ELF-1 (cell line): ENCODE measurements at regions not wholly inside any gene's neighbourhood (a gene's known extent, or its start where the extent isn't known, plus 50 kb on each side); places are given as distances from the start of the nearest gene placed in this dataset.
A peak's percentile ranks its signal among the peaks of the same experiment; 100 is the strongest.
"Not testable (repeated sequence)": the region's sequence is repeated elsewhere in the genome, so short reads cannot be mapped to it uniquely, and the experiment has no call there.

Experiments used
- DNase-seq: peaks from one replicate; pipeline ENCODE4 v3.0.0-alpha.2; 2016; ENCODE audit warnings: low read depth, low spot score

DNA sequence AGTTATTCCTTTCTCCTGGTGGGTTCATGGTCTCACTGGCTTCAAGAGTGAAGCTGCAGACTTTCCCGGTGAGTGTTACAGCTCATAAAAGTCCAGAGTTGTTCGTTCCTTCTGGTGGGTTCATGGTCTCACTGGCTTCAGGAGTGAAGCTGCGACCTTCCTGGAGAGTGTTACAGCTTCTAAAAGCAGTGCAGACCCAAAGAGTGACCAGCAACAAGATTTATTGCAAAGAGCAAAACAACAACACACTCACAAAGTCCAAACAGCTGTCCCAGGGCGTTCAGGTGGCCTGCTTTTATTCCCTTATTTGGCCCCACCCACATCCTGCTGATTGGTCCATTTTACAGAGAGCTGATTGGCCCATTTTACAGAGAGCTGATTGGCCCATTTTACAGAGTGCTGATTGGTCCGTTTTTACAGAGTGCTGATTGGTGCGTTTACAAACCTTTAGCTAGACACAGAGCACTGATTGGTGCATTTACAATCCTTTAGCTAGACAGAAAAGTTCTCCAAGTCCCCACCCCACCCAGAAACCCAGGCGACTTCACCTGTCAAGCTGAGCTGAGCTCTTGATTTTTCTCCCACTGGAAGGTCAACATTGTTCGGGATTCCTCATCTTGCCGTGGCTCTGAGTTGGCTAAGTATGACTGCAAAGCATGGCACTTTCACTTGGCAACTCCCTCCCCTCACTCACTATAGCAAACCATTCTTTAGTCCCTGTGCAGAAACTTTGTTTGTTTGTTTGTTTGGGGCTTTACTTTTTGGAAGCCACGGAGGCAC, 87.3 kb upstream of the EEPD1 start:
- DNase-seq = not testable (repeated sequence)

DNA sequence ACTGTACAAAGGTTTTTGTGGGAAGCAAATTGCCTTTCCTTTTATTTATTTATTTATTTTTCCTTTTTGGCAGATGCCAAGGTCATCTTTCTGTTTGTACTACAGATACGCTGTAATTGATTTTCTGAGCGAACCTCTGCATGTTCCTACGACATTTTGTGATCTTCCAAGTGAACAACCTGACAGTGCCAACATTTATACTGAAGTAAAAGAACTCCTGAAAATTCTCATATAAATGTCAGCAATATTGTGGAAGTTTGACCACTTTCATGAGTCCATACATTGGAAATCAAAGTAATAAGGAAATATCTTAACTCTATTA, 86.8 kb upstream of the EEPD1 start:
- DNase-seq = no peak

DNA sequence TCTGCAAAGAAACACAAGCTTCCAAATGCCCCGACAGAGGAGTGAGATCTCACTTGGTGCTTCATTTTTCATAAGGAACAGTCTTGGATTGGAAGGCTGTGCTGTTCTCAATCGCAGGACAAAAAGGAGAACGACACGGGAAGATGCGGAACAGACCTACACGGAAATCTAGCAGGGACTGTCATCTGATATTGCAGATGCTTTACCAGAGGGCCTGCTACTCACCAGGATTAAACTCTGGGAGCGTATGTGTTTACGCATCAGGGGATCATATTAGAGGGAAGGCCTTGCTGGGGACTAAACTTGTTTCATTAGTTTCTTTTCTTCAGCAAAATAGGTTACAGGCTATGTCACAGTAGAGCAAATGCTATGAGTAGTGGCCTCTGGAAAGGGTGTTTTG, 82.8 kb upstream of the EEPD1 start:
- no peak for DNase-seq

DNA sequence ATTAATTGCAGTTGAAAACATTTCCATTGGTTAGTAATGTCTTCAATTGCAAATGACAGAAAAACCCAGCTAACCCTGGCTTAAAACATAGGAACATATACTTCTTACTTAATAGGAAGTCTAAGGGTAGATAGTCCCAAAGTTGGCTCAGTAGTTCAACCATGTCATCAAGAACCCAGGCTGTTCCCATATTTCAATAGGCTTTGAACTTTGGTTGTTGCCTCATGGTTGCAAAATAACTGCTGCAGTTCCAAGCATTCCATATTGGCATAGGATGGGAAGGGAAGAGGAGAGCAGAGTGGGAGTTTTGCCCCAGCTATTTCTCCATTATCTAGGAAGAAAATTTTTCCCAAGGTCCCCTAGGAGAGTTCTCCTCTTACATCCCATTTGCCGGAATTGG, 81.4 kb upstream of the EEPD1 start:
- no peak for DNase-seq

DNA sequence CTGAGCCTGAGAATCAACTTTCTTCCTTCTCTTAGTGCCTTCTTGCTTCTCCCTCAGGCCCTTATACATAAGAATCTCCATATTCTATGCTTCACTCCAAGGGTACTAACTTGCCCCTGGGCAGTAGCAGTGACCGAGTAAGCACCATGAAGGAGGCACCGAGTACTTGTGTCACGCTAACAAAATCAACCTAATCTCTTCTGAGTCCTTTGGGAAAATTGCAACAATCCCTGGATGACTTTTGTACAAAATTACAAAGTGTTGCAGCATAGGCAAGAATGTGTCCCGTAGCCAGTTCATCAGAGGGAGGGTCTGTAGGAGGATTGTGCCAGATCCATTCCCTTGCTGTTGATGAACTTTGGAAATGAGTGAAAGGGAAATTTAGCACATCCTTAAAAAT, 80.4 kb upstream of the EEPD1 start:
- no peak for DNase-seq

DNA sequence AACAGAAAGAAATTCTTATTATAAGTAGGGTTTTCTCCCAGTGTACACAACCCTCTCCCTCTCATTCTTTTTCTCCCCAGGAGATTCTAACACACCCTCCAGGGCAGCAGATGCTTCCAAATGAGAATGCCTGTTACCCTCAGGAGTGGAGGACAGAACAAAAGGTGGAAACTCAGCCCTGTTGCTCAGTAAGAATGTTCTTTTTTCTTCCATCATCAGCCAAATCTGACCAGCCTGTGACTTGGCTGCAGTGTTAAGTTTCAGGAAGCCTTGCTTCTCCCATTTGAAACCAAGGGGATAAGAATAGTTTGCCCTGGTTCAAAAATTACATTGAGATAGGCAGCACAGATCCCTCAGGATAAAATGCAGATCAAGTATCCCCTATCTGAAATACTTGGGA, 77.5 kb upstream of the EEPD1 start:
- no peak for DNase-seq

DNA sequence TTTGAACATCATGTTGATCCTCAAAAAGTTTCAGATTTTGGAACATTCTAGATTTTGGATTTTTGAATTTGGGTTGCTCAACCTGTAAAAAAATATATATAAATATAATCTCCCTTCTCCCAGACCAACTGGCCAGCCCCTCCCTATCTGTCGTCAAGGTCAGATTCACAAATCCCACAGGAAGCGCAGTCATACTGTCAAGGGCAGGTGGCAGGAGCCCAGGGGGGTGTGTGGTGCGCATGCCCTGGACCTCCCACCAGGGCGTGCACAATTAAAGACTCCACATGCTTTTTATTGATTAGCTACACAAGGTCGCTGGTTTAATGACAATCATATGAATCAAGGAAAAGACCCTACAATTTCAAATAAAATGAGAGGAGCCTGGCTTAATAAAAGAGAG, 77.0 kb upstream of the EEPD1 start:
- no peak for DNase-seq

DNA sequence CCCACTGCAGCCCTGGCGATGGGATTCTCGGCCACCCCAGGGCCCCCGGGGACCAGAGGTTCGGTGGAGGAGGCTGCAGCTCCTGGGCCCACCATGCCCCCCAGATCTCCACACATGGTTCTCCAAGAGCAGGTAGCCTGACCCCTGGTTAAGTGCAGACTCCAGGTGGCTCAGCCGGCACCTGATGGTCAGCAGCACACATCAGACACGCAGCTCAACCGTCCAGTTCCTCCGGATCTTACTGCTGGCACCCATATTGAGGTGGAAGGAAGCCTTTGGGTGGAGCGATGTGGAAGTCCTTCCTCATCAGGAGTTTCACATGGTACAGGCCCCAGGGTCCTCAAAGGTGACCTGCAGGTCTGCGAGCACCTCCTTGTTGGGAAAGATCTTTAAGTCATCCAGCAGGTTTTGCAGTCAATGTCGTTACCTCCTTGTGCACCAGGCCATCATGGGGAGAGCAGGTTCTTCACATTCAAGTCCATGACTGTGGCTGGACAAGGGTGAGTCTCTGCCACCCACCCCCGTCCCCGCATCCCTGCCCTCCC, 74.2 kb upstream of the EEPD1 start:
- DNase-seq = no peak

DNA sequence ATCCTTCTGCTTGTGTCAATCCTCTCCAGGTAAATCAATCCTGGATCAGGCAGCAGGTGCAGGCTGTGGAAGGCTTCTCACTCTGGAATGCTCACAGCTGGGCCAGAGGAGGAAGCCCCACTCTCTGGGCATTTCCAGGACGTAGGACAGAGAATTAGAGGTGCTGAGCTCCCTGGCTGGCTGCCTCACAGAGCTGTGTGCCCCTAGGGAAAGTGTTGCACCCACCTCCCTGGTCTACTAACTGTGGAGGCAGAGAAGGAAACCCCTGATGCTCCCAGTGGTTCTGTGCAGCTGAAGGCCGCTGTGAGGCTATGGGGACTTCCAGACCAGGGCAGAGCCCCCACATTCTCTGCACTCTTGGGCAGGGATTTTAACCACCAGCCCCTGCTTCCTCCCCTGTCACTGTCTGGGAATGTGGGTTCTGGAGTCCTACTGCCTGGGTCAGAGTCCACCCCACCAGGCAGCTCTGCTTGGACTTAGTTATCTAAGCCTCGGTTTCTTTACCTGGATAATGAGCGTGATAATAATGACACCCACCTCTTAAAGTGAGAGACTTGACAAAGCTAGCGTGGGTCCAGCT, 73.5 kb upstream of the EEPD1 start:
- DNase-seq = no peak

DNA sequence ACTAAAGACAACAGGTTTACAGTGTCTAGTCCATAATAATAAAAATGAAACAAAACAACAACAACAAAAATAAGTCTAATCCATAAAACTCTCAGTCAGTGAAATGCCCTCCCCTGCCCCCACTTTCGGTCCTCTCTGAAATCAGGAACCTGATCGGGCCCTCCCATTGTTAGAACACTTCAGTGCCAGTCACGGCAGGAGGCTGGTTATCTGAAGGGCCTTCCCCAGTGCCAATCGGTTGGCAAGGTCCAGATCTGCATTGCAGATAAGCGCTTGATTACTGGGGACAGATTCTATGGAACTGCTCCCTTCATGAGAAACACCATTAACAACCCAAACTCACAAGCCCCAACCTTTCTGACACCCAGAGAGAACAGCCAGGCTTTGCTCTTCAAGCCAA, 72.2 kb upstream of the EEPD1 start:
- no peak for DNase-seq

DNA sequence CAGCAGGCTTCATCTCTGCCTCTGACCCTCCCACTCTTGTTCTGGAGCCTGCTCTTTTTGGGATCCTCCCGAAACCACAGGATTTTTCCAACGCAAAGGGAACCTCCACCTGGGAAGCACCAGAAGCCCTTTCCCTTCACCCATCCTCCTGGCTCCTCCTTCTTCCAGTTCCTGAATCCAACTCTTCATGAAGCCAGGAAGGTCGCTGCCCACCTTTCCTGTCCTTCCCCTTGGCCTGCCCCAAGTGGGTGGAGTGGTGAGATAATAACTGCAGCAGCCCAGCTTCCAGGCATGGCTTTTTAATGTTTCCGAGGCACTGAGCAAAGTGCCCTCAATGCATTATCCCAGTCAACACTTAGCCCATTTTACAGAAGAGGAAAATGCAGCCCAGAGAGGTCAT, 70.8 kb upstream of the EEPD1 start:
- DNase-seq = no peak

DNA sequence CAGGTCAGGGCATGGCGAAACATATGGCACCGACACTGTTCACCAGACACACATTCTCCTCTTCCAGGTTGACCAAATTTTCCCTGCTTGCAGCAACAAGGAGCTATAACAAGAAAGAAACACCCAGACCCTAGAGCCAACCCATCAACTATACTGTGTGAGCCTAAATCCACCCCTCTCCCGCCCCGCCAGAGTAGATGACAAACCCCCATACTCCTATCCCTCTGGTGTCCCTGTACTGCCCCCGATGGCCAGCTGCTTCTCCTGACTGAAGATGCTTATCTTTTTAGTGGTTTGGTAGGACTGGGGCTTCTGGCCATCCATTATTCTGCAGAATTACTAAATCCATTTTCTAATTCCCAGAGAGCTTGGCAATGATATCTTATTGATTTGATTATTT, 70.1 kb upstream of the EEPD1 start:
- DNase-seq = no peak

DNA sequence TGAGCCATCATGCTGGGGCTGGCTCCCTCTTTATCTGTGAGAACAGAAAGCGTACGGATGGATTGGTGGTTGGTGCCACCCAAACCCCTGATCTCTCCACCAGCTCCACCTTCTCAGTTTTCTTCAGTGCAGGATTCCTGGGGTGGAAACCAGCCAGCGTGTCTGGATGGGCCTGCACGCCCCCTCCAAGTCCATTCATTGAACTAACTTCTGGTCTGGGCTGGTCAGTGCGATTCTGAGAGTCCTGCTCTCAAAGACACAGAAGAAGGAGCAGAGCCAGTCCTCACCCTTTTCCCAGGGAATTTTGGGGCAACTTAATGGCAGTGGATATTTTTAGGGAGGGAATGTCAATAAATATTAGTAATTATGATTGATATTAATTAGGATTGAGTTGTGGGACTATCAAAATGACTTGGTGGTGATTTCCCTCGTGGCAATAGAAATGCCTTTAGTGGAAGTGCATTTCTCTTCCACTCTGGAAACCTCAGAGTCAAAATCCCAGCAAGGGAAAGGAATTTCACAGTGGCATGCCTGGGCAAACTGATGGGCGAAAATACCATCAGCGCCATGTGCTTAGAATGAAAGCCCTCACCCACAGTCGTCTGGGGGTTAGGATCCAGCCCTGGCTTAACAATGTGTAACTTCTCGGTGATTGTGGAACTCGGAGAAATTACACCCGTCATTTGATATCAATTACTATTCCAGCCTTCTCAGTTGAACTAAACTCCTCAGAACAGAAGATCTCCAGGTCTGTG, 69.3 kb upstream of the EEPD1 start:
- no peak for DNase-seq

DNA sequence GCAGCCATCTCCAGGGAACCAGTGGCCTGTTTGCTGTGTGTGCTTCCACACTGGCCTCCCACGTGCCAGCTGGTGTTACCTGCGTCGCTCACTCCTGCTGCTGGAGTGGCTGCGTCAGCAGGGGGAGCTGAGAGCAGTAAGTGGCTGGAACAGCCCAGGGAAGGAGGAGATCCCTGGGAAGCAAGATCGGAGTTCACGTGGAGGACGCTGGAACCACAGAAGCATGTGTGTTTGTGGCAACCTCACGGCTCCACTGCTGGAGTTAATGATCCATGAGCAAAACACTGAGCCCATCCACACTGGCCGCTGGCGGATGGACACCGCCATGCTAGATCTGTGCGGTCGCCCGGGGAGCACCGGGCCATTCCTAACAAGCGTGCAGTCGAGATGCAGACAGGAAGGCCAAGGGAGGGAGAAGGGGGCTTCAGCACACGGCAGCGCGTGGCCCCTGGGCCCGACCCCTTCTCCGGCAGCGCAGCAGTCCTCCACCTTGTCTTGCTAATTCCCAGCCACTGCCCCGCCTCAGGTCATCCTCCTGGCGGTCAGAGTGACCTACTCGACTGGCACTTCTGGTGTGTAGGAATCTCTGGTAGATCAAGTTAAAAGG, 68.5 kb upstream of the EEPD1 start:
- peak; percentile 90 for DNase-seq

DNA sequence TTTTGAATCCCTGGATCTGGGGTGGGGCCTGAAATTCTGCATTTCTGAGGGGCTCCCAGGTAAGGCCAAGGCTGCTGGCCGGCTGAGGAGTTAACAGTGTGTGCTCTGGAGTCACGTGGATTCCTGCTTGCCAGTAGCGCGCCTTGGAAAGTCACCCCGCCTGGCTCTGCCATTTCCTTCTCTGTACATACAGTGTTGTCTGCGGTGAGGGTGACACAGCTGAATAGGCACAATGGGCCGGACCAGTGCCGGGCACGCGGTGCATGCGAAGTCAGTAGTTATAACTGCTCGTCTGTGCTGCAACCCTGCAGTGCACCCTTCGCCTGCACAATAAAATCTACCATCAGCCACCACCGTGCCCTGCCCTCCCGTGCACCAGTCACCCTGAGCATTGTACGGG, 68.0 kb upstream of the EEPD1 start:
- no peak for DNase-seq

DNA sequence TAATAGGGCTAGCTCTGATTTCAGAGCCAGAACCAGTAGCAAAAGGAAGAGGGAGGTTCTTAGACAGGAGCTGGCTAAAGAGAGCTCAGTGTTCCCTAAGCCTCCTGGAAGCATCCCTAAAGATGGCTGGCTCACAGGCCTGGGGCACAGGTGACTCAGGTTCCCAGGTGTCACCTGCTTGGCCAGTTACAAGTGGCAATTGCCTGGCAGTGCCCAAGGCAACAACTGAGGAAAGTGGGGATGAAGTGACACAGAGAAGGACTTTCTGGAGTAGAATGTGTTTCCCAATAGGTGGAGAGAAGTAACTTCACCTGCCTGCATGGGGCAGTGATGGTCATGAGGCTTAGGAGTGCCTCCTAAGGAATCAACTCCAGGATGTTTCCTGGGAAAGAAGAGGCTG, 66.5 kb upstream of the EEPD1 start:
- no peak for DNase-seq

DNA sequence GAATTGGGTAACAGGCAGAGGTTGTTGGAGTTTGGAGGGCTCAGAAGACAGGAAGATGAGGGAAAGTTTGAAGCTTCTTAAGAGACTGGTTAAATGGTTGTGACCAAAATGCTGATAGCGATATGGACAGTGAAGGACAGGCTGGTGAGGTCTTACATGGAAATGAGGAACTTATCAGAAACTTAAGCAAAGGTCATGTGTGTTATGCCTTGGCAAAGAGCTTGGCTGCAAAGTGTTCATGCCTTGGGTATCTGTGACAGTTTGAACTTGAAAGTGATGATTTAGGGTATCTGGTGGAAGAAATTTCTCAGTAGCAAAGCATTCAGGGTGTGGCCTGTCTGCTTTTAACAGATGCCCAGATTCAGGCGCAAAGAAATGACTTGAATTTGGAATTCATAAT, 64.5 kb upstream of the EEPD1 start:
- DNase-seq = no peak

DNA sequence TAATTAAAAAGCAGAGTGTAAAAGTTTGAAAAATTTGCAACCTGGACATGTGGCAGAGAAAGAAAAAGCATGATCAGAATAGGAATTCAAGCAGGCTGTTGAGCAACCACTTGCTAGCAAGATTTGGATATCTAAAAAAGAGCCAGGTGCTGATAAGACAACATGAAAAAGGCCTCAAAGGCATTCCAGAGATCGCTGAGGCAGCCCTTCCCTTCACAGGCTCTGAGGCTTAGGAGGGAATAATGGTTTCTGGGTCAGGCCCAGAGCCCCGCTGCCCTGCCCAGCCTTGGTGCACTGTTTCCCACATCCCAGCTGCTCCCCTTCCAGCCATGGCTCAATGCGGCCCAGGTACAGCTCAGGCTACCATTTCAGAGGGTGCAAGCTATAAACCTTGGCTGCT, 64.1 kb upstream of the EEPD1 start:
- DNase-seq = no peak

DNA sequence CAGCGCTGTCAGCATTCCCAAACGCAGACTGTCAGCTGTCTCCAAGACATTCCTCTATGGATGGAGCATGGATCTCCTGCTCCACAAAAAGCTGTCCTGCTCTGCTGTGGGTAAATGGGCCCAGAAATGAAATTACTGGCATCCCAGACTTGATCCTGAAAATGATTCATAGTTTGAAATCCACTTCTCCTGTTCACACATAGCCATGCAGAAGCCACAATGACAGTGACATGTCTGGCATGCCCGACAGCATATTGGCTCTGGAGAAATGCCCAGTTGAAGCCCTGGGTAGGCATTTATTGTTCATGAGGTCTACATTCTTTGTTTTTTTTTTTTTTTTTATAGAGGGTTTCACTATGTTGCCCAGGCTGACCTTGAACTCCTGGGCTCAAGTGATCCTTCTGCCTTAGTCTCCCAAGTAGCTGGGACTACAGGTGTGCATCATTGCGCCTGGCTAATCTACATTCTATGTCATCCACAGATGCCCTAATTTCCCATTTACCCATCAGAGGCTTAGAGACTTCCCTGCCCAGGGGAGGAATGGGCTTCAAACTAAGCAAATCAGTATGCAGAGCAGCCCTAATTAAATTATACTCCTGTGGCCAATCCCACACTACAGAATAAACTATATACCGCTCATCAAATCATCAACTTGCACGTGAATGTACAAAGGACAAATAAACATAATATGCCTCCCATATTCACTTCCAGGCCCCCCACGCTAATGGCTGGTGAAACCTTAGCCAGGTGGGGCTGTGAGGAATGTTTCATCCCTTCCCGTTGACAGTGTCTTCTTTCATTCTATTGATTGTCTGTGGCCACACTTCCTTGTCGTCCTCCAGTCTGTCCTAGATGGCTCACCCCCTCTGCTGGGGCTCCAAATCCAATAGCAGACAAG, 61.8 kb upstream of the EEPD1 start:
- DNase-seq = no peak

DNA sequence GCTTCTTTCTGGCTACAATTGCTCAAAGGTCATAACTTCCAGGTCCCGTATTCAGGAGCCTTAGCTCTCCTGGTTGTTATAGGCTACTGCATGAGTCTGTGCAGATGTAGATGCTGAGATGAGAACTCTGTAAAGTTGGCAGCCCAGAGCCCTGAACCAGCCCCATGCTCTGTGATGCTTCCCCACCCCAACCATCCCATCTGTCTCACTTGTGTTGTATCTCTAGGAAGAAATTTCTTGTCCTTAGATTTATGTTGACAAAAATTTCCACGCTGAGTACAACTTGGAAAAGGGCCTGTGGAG, 61.2 kb upstream of the EEPD1 start:
- no peak for DNase-seq

DNA sequence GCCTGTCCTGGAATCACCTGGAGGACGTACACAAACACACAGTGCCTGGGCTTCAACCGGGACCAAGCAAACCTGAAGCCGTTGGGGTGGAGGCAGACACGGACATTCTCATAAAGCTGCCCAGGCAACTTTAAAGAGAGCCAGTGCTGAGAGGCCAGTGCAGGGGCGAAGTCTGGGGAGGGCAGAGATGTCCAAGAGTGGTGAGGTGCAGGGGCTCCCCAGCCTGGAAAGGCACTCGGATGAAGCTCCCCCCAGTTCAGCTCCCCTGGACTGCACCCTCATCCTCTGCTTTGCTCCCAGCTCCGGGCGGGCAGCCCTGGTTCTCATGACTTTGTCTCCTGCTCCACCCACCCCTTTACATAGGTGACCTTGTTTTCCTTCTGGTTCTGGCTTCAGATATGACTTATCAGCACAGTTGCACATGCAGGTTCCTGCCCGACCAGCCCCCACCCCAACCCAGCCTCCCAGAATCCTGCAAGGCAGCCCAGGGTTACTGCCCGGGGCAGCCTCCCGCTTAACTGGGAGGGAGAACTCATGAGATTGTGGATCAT, 60.8 kb upstream of the EEPD1 start:
- no peak for DNase-seq
